ENCODE measurements at regions not wholly inside any gene's neighbourhood (a gene's known extent, or its start where the extent isn't known, plus 50 kb on each side); places are given as distances from the start of the nearest gene placed in this dataset.
"Not testable (repeated sequence)": the region's sequence is repeated elsewhere in the genome, so short reads cannot be mapped to it uniquely, and the experiment has no call there.

DNA sequence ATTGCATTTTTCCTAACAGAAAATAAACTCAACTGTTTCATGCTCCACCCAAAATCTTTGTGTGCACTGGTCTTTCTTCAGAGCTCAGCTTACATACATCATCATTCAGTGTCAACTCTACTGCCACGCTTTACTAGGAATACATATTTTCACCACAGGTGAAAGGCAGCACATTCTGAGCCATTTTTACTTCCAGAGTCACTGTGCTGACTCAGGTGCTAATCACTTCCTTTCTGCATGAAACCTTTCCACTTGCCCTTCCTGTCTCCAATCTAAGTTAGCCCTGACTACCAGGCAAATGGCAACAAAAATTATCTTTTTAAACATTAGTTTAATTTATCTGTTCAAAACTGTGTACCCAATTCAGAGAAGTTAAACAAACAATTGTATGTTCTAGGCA, 1041.0 kb downstream of the PRIM2 start:
- TF ChIP-seq CTCF, POLR2A (IDR thresholded peaks at IDR 0.05): not testable (repeated sequence)
